ENCODE measurements at regions not wholly inside any gene's neighbourhood (a gene's known extent, or its start where the extent isn't known, plus 50 kb on each side); places are given as distances from the start of the nearest gene placed in this dataset.

- Histone ChIP-seq H3K27ac (ENCODE audit: control insufficient read depth, insufficient read depth, low read length) (no peak overlapping the region), H3K4me2 (ENCODE audit: control insufficient read depth, extremely low read depth, insufficient read depth, low read depth, low read length) (no peak overlapping the region), H3K4me1 (ENCODE audit: control insufficient read depth, extremely low read depth, insufficient read depth, low read length) (no peaks in the 10 kb centered on the region), H3K9me1 (ENCODE audit: control insufficient read depth, extremely low read depth, insufficient read depth, low read length) (no peaks in the 10 kb centered on the region), H4K20me1 (ENCODE audit: control insufficient read depth, extremely low read depth, insufficient read depth, low read length) (no peaks in the 10 kb centered on the region), H3K9ac (ENCODE audit: control insufficient read depth, extremely low read depth, insufficient read depth, low read length) (no peak overlapping the region), H3K4me3 (ENCODE audit: control insufficient read depth in 2 of 3, extremely low read depth in 1 of 3, insufficient read depth in 2 of 3, low read depth in 1 of 3, low read length in 3 of 3) (no peak overlapping the region), H3K79me2 (ENCODE audit: control insufficient read depth, insufficient read depth, low read length) (no peaks in the 10 kb centered on the region), H3K36me3 (ENCODE audit: control insufficient read depth in 2 of 2, extremely low read depth in 1 of 2, insufficient read depth in 2 of 2, low read length in 2 of 2) (no peaks in the 10 kb centered on the region), H2AFZ (ENCODE audit: control insufficient read depth, low read length) (no peak overlapping the region), H3K27me3 (ENCODE audit: control insufficient read depth, extremely low read depth, insufficient read depth, low read length) (no peaks in the 10 kb centered on the region), H3K9me3 (ENCODE audit: control insufficient read depth, low read depth, low read length) (no peaks in the 10 kb centered on the region)
- TF ChIP-seq EZH2 (IDR thresholded peaks at IDR 0.05; ENCODE audit: low read length): no peak
- dilution Hi-C loops (cut with MboI; ENCODE audit: extremely low pct_ligation_motif_present, low sequenced_read_pairs): no loop called here
- DNase-seq (ENCODE audit: low read depth, low spot score) (no peak), FAIRE-seq (no peak)
Measured at GRCh38 chr1:63014267-63014666, 230.3 kb downstream of the ATG4C start.

- Histone ChIP-seq H3K9me3 (ENCODE audit: control insufficient read depth, low read depth, low read length) (no peaks in the 10 kb centered on the region), H4K20me1 (ENCODE audit: control insufficient read depth, extremely low read depth, insufficient read depth, low read length) (no peaks in the 10 kb centered on the region), H3K4me3 (ENCODE audit: control insufficient read depth in 2 of 3, extremely low read depth in 1 of 3, insufficient read depth in 2 of 3, low read depth in 1 of 3, low read length in 3 of 3) (no peak overlapping the region), H3K79me2 (ENCODE audit: control insufficient read depth, insufficient read depth, low read length) (no peaks in the 10 kb centered on the region), H3K27me3 (ENCODE audit: control insufficient read depth, extremely low read depth, insufficient read depth, low read length) (no peaks in the 10 kb centered on the region), H3K4me2 (ENCODE audit: control insufficient read depth, extremely low read depth, insufficient read depth, low read depth, low read length) (no peak overlapping the region), H3K9me1 (ENCODE audit: control insufficient read depth, extremely low read depth, insufficient read depth, low read length) (no peaks in the 10 kb centered on the region), H3K9ac (ENCODE audit: control insufficient read depth, extremely low read depth, insufficient read depth, low read length) (no peak overlapping the region), H3K4me1 (ENCODE audit: control insufficient read depth, extremely low read depth, insufficient read depth, low read length) (no peaks in the 10 kb centered on the region), H2AFZ (ENCODE audit: control insufficient read depth, low read length) (no peak overlapping the region), H3K27ac (ENCODE audit: control insufficient read depth, insufficient read depth, low read length) (no peak overlapping the region), H3K36me3 (ENCODE audit: control insufficient read depth in 2 of 2, extremely low read depth in 1 of 2, insufficient read depth in 2 of 2, low read length in 2 of 2) (no peaks in the 10 kb centered on the region)
- dilution Hi-C loops (cut with MboI; ENCODE audit: extremely low pct_ligation_motif_present, low sequenced_read_pairs): no loop called here
- no peak for TF ChIP-seq CTCF (optimal IDR thresholded peaks at IDR 0.05 in 1 of 3, IDR thresholded peaks at IDR 0.05 in 1 of 3, conservative IDR thresholded peaks at IDR 0.05 in 1 of 3; ENCODE audit: extremely low read depth in 1 of 3, insufficient read depth in 2 of 3, low read length in 3 of 3)
- TF ChIP-seq EZH2 (IDR thresholded peaks at IDR 0.05; ENCODE audit: low read length): no peak
- FAIRE-seq (no peak), DNase-seq (ENCODE audit: low read depth, low spot score) (no peak)
Measured at GRCh38 chr1:63022319-63022718, 238.4 kb downstream of the ATG4C start.

GRCh38 chr1:63023171-63023570 is 239.2 kb downstream of the ATG4C start:
- FAIRE-seq: no peak
- Histone ChIP-seq H3K36me3 (ENCODE audit: control insufficient read depth in 2 of 2, extremely low read depth in 1 of 2, insufficient read depth in 2 of 2, low read length in 2 of 2) (no peaks in the 10 kb centered on the region), H4K20me1 (ENCODE audit: control insufficient read depth, extremely low read depth, insufficient read depth, low read length) (no peaks in the 10 kb centered on the region), H3K4me3 (ENCODE audit: control insufficient read depth in 2 of 3, extremely low read depth in 1 of 3, insufficient read depth in 2 of 3, low read depth in 1 of 3, low read length in 3 of 3) (no peak overlapping the region), H3K4me2 (ENCODE audit: control insufficient read depth, extremely low read depth, insufficient read depth, low read depth, low read length) (no peak overlapping the region), H3K9me1 (ENCODE audit: control insufficient read depth, extremely low read depth, insufficient read depth, low read length) (no peaks in the 10 kb centered on the region), H3K27me3 (ENCODE audit: control insufficient read depth, extremely low read depth, insufficient read depth, low read length) (no peaks in the 10 kb centered on the region), H2AFZ (ENCODE audit: control insufficient read depth, low read length) (no peak overlapping the region), H3K4me1 (ENCODE audit: control insufficient read depth, extremely low read depth, insufficient read depth, low read length) (no peaks in the 10 kb centered on the region), H3K9me3 (ENCODE audit: control insufficient read depth, low read depth, low read length) (no peaks in the 10 kb centered on the region), H3K9ac (ENCODE audit: control insufficient read depth, extremely low read depth, insufficient read depth, low read length) (no peak overlapping the region), H3K27ac (ENCODE audit: control insufficient read depth, insufficient read depth, low read length) (no peak overlapping the region), H3K79me2 (ENCODE audit: control insufficient read depth, insufficient read depth, low read length) (no peaks in the 10 kb centered on the region)
- DNase-seq (ENCODE audit: low read depth, low spot score): no peak
- TF ChIP-seq EZH2 (IDR thresholded peaks at IDR 0.05; ENCODE audit: low read length) (no peak), CTCF (optimal IDR thresholded peaks at IDR 0.05 in 1 of 3, IDR thresholded peaks at IDR 0.05 in 1 of 3, conservative IDR thresholded peaks at IDR 0.05 in 1 of 3; ENCODE audit: extremely low read depth in 1 of 3, insufficient read depth in 2 of 3, low read length in 3 of 3) (no peak)
- dilution Hi-C loops (cut with MboI; ENCODE audit: extremely low pct_ligation_motif_present, low sequenced_read_pairs): no loop called here

Data from keratinocyte (primary cell).